ENCODE measurements at regions not wholly inside any gene's neighbourhood (a gene's known extent, or its start where the extent isn't known, plus 50 kb on each side); places are given as distances from the start of the nearest gene placed in this dataset.

DNA sequence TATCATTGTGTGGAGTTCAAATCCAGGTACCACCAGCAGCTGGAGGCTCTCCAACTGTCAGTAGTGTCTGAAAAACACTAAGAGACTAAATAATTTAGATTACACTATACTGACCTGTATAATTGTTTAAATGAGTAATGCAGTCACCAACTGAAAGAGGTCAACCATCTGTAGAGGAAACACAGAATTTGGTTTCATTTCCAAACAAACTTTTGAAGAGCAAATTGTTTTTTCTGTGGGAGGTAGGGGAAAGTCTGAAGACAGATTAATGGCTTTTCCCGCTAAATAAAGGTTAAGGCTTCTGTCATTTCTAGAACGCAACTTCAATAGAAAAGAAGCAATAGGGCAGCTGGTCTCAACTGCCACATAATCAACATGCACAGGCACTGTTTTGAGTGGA, 462.6 kb downstream of the PRKD1 start:
- no peak for DNase-seq

DNA sequence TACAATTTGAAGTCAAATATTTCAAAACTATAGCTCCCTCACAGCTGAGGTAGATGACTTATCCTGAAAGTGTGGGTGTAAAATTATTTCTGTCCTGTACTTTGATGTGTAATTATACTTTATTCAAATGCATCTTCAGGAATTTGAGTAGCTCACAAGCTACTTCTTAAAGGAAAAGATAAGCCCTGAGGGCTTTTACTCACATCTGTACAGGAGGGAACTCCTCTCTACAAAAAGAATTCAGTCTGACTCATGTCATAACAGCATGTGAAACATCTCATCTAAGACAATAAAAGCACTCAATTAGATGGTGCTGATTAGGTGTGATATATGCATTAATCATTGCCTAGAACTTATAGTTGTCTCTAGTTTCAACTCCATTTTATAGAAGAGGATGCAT, 452.0 kb downstream of the PRKD1 start:
- DNase-seq = no peak

DNA sequence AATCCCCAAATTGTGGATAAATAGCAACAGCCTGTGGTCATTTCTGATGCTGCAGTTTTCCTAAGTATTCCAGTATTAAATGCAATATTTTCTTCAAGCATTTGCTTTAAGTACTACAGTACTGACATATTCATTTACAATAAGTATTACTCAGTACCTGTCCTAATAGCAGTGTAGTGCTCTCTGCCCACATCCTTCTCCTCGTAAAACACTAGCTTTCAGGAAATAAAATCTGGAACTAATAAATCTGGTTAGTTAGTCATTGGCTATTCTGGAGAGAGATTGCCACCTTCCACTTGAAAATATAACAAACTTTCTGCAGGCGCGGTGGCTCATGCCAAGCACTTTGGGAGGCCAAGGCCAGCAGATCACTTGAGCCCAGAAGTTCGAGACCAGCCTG, 441.5 kb downstream of the PRKD1 start:
- DNase-seq = no peak

DNA sequence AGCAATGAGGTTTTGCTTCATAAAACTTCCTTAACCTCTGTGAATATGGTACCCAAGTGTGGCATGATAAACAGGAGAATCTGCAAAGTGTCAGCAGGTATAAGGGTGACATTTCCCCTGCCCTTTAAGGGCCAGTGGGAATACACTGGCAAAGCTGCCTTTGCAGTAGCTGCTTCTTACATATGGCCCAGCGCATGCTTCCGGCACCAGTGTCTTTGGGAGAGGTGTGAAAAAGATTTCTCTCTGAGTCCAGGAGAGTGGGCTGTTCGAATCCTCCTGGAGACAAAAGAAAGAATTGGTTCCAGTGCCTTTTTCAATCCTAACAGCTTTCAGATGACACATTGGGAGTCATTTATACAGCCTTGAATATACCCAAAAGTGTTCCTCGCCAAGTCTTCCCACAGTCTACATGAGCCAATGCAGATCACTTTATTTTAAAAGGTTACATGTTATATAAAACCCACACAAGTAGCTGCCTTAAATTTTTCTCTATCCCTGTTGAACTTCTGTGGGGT, 437.7 kb downstream of the PRKD1 start:
- no peak for DNase-seq

DNA sequence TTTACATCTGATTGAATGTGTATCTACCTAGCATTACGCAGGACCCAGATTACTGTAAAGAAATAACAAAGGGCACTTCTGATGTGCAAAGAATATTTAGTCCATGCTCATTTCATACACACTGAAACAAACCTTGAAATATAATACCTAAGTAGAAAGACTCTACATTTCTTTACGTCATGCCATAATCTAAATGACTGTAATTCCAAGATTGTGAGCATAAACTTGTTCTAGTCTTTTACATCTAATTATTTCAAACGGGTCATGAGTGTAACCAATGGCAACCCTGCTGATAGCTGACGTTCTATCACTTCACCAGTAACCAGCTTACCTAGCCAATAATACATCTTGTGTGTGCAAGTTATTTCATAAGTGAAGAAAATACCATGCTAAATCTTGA, 433.8 kb downstream of the PRKD1 start:
- DNase-seq = no peak

DNA sequence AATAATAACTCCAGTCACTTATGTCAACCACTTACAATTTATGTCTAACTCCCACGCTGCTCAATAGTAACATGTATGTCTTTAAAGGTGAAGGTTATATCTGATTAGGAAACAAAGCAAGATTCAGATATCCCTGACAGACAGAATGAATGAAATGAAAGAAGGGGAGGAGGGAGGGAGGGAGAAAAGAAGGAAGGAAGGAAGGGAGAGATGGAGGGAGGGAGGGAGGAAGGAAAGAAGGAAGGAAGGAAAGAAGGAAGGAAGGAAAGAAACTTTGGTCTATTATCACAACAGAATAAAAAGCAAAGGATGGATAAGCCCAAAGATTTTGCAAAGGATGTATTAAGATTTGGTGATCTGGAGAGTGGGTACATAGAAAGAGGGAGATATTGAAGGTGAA, 433.3 kb downstream of the PRKD1 start:
- DNase-seq = no peak

DNA sequence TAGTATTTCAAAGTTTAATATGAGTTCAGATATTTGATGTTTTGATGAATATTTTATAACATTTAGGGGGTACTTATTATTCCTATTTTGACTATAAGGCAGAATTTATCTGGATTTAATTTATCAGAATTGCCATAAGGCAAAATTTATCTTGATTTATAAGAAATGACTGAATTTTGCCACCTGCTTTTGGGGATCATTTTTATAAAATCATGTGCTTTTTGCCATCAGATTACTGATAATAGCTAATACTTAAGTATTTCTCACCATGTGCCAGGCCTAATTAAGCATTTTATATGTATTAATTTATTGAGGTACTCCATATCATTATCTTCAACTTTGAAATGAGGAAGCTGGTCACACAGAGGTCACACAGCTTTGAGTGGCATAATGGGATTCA, 423.7 kb downstream of the PRKD1 start:
- DNase-seq = no peak

DNA sequence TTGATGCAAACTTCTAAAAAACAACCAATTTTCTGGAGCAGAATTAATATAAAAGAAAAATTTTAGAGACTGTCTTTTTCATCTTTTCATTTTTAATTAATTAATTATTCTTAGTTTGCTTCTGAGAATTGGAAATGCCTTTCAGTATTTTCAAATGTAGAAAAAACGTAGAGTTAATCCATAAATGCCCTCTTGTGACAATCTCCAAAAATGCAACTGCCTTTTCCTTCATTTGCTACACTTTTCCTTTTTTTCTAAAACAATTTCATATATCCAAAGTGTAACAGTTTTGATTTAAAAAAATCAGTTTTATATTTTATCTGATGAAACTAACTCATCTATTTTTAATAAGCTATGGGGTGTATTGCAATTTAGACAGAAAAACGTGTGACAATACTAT, 409.3 kb downstream of the PRKD1 start:
- DNase-seq = no peak

DNA sequence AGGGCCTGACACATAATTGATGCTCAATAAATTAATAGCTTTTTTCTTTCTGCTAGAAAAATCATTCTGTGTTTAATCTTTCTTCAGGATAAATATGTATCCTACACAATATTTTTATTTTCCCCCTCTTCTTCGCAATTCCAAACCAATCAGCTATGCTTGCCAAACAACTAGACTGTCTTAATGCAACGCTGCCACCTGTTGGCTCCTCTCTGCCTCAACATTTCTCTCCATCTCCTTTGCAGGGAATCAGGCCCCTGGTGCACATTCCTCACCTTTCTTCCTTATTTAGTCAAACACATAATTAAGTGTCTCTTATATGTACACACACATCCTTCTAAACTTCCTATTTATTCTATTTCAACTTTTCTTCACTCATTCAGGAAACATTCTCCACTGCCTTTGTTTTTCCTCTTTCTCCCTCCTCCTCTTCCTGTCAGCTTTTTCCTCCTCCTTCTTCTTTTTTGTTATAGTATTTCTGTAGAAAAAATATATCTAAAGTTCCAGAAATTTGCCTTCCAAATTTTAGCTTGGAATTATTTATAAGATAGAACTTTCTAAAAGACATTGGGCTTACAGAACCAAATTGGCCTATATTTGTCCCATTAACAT, 406.0 kb downstream of the PRKD1 start:
- peak; percentile 14 for DNase-seq
